Osteoblast (primary cell): ENCODE measurements at regions not wholly inside any gene's neighbourhood (a gene's known extent, or its start where the extent isn't known, plus 50 kb on each side); places are given as distances from the start of the nearest gene placed in this dataset.

Experiments used
- DNase-seq: peaks from one replicate; pipeline ENCODE4 v3.0.0; 2011; ENCODE audit warnings: low spot score, mixed read lengths; ENCODE audit not compliant: insufficient read length; ENCODE audit errors: missing footprints
- H2AFZ ChIP-seq: 2 replicates; pipeline ENCODE4 v1.6.0; 2011; ENCODE audit warnings: mild to moderate bottlenecking, low read length
- H3K27ac ChIP-seq: 2 replicates; pipeline ENCODE4 v1.5.1; 2011; ENCODE audit warnings: mild to moderate bottlenecking, low read depth, low read length, moderate library complexity
- H3K27me3 ChIP-seq: 2 replicates; pipeline ENCODE4 v1.6.0; 2012; ENCODE audit warnings: mild to moderate bottlenecking, control low read depth, inconsistent platforms, low read length, moderate library complexity; ENCODE audit not compliant: insufficient read depth
- H3K36me3 ChIP-seq: 2 replicates; pipeline ENCODE4 v1.5.1; 2011; ENCODE audit warnings: mild to moderate bottlenecking, low read length, control low read depth, moderate library complexity; ENCODE audit not compliant: insufficient read depth
- H3K4me1 ChIP-seq: 2 replicates; pipeline ENCODE4 v1.5.1; 2011; ENCODE audit warnings: mild to moderate bottlenecking, low read length, control low read depth, moderate library complexity; ENCODE audit not compliant: insufficient read depth
- H3K4me2 ChIP-seq: 2 replicates; pipeline ENCODE4 v1.6.0; 2011; ENCODE audit warnings: mild to moderate bottlenecking, low read length; ENCODE audit not compliant: insufficient read depth
- H3K4me3 ChIP-seq: fragments of 200-600 bp; sonication (generic); 3 replicates; pipeline ENCODE4 v1.5.1; 2012; ENCODE audit warnings: mild to moderate bottlenecking, low read length, inconsistent platforms; ENCODE audit not compliant: insufficient read depth
- H3K79me2 ChIP-seq: 2 replicates; pipeline ENCODE4 v1.6.0; 2012; ENCODE audit warnings: mild to moderate bottlenecking, low read length, control low read depth, inconsistent platforms; ENCODE audit not compliant: insufficient read depth
- H3K9me3 ChIP-seq: 2 replicates; pipeline ENCODE4 v1.5.1; 2011; ENCODE audit warnings: low read depth, low read length, control low read depth
- H4K20me1 ChIP-seq: 2 replicates; pipeline ENCODE4 v1.6.0; 2012; ENCODE audit warnings: mild to moderate bottlenecking, low read length, control low read depth; ENCODE audit not compliant: insufficient read depth
- CTCF ChIP-seq: IDR thresholded peaks from 2 replicates; pipeline ENCODE4 v1.5.1; 2011; ENCODE audit warnings: mild to moderate bottlenecking, low read depth, low read length, moderate library complexity; ENCODE audit errors: extremely low read depth

DNA sequence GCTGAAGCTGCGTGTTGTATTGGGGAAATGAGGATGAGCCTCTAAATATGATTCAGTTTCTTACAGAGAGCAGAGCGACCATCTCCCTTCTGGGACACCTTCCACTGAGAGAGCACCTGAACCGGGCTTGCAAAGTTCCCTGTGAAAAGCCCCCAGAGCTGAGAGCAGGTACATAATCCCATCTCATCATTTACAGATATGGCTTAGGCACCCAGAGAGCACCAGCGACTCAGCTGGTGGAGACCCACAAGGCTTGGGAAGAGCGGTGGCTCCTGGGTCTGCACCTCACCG, 324.3 kb upstream of the IRX4 start:
- Histone ChIP-seq H3K27me3 (no peaks in the 10 kb centered on the region), H3K79me2 (no peaks in the 10 kb centered on the region), H4K20me1 (no peaks in the 10 kb centered on the region), H3K4me2 (no peak overlapping the region), H3K27ac (no peak overlapping the region), H3K4me3 (no peak overlapping the region), H3K36me3 (no peaks in the 10 kb centered on the region), H3K4me1 (no peaks in the 10 kb centered on the region), H3K9me3 (no peaks in the 10 kb centered on the region), H2AFZ (no peak overlapping the region)
- DNase-seq, result no peak
- TF ChIP-seq CTCF, result no peak

DNA sequence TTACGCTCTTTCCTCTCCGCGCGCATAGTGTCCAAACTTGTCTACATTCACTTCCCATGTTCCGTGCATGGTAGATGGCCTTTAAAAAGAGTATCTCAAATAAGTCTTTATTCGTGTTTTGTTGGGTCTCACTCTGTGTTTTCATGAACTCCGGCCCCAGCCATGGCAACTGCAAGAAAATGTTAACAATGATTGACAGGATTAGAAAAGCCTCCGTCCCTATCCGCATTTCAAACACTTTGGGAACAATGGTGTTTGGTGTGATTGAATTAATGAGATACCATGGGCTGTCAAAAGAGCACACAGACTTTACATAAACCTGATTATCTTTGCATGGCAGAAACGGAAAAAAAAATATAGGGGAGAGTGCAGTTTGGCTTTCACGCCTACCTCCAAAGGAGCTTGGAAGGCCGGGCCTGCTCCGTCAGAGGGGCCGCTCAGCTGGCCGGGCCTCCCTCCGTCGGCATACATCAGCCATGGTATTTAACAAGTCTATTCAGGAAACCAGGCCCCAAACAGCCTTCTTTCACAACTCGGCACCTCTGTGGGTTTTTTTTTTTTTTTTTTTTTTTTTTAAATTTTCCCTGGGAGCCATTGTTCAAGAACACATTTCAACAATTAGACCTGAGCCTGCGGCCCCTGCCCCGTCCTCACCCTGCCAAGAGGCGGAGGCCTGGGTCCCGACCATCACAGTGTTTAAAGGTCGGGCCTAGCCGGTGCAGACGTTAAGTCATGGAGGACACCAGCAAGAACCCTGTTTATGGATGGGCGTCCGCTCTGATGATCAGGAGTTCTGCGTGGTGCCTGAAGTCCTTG, 323.8 kb upstream of the IRX4 start:
- H3K4me3 ChIP-seq, result no peak overlapping the region
- no peaks in the 10 kb centered on the region for H3K4me1 ChIP-seq
- no peak overlapping the region for H2AFZ ChIP-seq
- TF ChIP-seq CTCF, result no peak
- no peaks in the 10 kb centered on the region for H4K20me1 ChIP-seq
- no peaks in the 10 kb centered on the region for H3K36me3 ChIP-seq
- no peak for DNase-seq
- no peak overlapping the region for H3K4me2 ChIP-seq
- H3K9me3 ChIP-seq, result no peaks in the 10 kb centered on the region
- H3K79me2 ChIP-seq, result no peaks in the 10 kb centered on the region
- H3K27ac ChIP-seq, result no peak overlapping the region
- H3K27me3 ChIP-seq, result no peaks in the 10 kb centered on the region

DNA sequence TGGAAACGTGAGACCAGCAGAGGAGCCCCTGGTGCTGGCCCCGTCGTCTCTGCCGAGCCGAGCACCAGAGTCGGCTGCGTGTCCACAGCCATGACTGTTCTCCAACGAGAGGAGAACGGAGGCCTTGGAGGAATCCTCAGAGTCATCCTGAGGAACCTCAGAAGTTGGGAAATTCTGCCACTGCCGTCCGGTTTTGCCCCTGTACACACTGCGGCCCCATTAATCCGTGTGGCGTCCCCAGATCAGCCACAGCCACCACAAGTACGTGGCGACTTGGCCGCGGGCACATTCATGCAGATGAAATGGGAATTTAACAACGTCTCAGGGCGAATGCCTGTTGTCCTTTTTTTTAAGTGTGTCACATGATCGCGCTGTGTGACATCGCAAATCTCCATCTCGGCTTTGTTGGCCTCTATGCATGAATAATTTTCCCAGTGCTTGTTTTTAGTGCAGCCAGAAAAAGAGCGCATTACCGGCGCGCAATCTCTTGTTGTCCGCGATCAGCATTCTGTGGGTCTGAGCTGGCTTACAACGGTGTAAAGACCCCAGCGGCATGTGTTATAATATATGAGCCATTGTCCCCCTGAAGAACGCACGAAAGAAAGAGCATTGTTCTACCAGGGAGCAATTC, 323.0 kb upstream of the IRX4 start:
- Histone ChIP-seq H3K4me1 (no peaks in the 10 kb centered on the region), H3K27me3 (no peaks in the 10 kb centered on the region), H2AFZ (no peak overlapping the region), H3K4me2 (no peak overlapping the region), H4K20me1 (no peaks in the 10 kb centered on the region), H3K27ac (no peak overlapping the region), H3K9me3 (no peaks in the 10 kb centered on the region), H3K4me3 (no peak overlapping the region), H3K79me2 (no peaks in the 10 kb centered on the region), H3K36me3 (no peaks in the 10 kb centered on the region)
- DNase-seq, result no peak
- TF ChIP-seq CTCF, result no peak

- Histone ChIP-seq H3K4me3 (no peak overlapping the region), H2AFZ (no peak overlapping the region), H3K27ac (no peak overlapping the region), H3K36me3 (no peaks in the 10 kb centered on the region), H3K4me2 (no peak overlapping the region), H3K9me3 (no peaks in the 10 kb centered on the region), H3K27me3 (no peaks in the 10 kb centered on the region), H4K20me1 (no peaks in the 10 kb centered on the region), H3K79me2 (no peaks in the 10 kb centered on the region), H3K4me1 (no peaks in the 10 kb centered on the region)
- DNase-seq, result no peak
- no peak for TF ChIP-seq CTCF
These were observed 322.5 kb upstream of the IRX4 start for GRCh38 chr5:2205185-2205585.
